PC-9 (cell line): ENCODE measurements at regions not wholly inside any gene's neighbourhood (a gene's known extent, or its start where the extent isn't known, plus 50 kb on each side); places are given as distances from the start of the nearest gene placed in this dataset.

Experiments used
- BruUV-seq: library from RNA; stranded (reverse); fragments of 400-500 nt; replicated peaks from 2 replicates; lab custom pipeline; 2021; lab: Mats Ljungman, UMichigan
- CTCF ChIA-PET: fragments of 300-600 bp; sonication (Branson Sonifier 250); formaldehyde crosslinking; loops from one replicate; lab custom pipeline; 2022; ENCODE audit warnings: antibody characterized with exemption; lab: Charles Lee
- POLR2A ChIA-PET: fragments of 300-600 bp; sonication (Branson Sonifier 250); formaldehyde crosslinking; loops from one replicate; lab custom pipeline; 2022; ENCODE audit warnings: antibody characterized with exemption; ENCODE audit not compliant: unreplicated experiment; lab: Charles Lee
- DNase-seq, 2 experiments: peaks; one replicate each; pipeline versions ENCODE4 v3.0.0 to v3.0.0-alpha.2; 2015 to 2022; ENCODE audit warnings: mixed read lengths in 1 of 2
- H2AFZ ChIP-seq: fragments of 200-600 bp; sonication (generic); 2 replicates; pipeline ENCODE4 v1.8.1; 2017; ENCODE audit warnings: antibody characterized with exemption
- H3F3A ChIP-seq: fragments of 200-600 bp; sonication (generic); 2 replicates; pipeline ENCODE4 v1.8.1; 2017; ENCODE audit warnings: antibody characterized with exemption, mild to moderate bottlenecking, low read depth; ENCODE audit not compliant: insufficient read depth
- H3K27ac ChIP-seq: fragments of 200-600 bp; sonication (generic); 2 replicates; pipeline ENCODE4 v1.6.1; 2016; ENCODE audit warnings: mixed run types
- H3K27me3 ChIP-seq: fragments of 200-600 bp; sonication (generic); 2 replicates; pipeline ENCODE4 v1.6.1; 2016; ENCODE audit warnings: low read depth, mixed run types; ENCODE audit not compliant: insufficient read depth
- H3K36me3 ChIP-seq: fragments of 200-600 bp; sonication (generic); 2 replicates; pipeline ENCODE4 v1.6.1; 2016; ENCODE audit warnings: low read depth, mixed run types
- H3K4me1 ChIP-seq: fragments of 200-600 bp; sonication (generic); replicated peaks from 2 replicates; pipeline ENCODE4 v1.6.1; 2016; ENCODE audit warnings: mixed run types; ENCODE audit not compliant: insufficient read depth
- H3K4me2 ChIP-seq: fragments of 200-600 bp; sonication (generic); 2 replicates; pipeline ENCODE4 v1.6.1; 2017; ENCODE audit warnings: mixed run types
- H3K4me3 ChIP-seq: fragments of 200-600 bp; sonication (generic); 2 replicates; pipeline ENCODE4 v1.6.1; 2016; ENCODE audit warnings: mixed run types
- H3K79me2 ChIP-seq: fragments of 200-600 bp; sonication (generic); 2 replicates; pipeline ENCODE4 v1.6.1; 2017; ENCODE audit warnings: low read depth, mixed run types
- H3K9me2 ChIP-seq: fragments of 200-600 bp; sonication (generic); 2 replicates; pipeline ENCODE4 v1.8.1; 2017; ENCODE audit warnings: mild to moderate bottlenecking; ENCODE audit not compliant: insufficient read depth
- H3K9me3 ChIP-seq: fragments of 200-600 bp; sonication (generic); 2 replicates; pipeline ENCODE4 v1.8.1; 2016; ENCODE audit warnings: low read depth; ENCODE audit not compliant: insufficient read depth
- H4K20me1 ChIP-seq: fragments of 200-600 bp; sonication (generic); 2 replicates; pipeline ENCODE4 v1.8.1; 2017; ENCODE audit not compliant: insufficient read depth
- EZH2 ChIP-seq: fragments of 200-600 bp; sonication (generic); IDR thresholded peaks from 2 replicates; pipeline ENCODE4 v1.8.0; 2017; ENCODE audit warnings: antibody characterized with exemption, low read depth
- intact Hi-C: fragments of 100-400 bp; cut with micrococcal nuclease; formaldehyde crosslinking; loops from one replicate; pipeline ENCODE4 v1.10.0; 2022; ENCODE audit not compliant: unreplicated experiment
- TF ChIP-seq, protein P1 (sequence below): fragments of 200-600 bp; sonication (generic); conservative IDR thresholded peaks from 2 replicates; pipeline ENCODE4 v1.6.1; 2017; ENCODE audit warnings: mixed run types, antibody characterized with exemption, mild to moderate bottlenecking, moderate library complexity

DNA sequence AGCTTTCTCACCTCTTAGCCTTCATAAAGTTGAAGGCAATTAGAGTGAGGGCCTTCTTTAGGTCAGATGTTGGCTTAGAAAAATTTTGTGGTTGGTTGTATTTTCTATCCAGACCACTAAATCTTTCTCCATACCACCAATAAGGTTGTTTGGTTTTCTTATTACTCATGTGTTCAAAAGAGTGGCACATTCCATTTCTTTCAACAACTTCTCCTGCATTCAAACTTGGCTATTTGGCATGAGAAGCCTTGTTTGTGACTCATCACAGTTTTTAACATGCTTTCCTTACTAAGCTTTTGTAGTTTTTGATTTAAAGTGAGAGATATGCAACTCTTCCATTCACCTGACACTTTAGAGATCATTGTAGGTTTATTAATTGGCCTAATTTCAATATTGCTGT lies 949.6 kb downstream of the TBC1D32 start:
- Histone ChIP-seq H3K4me1 (no peaks in the 10 kb centered on the region), H3K9me2 (no peaks in the 10 kb centered on the region), H4K20me1 (no peaks in the 10 kb centered on the region), H3F3A (no peaks in the 10 kb centered on the region), H3K4me3 (no peak overlapping the region), H3K27ac (no peak overlapping the region), H3K27me3 (no peaks in the 10 kb centered on the region), H3K36me3 (no peaks in the 10 kb centered on the region), H3K79me2 (no peaks in the 10 kb centered on the region), H3K9me3 (no peaks in the 10 kb centered on the region), H2AFZ (no peak overlapping the region), H3K4me2 (no peak overlapping the region)
- BruUV-seq, result no TSS peak
- CTCF ChIA-PET, result no interaction called here
- no peak for TF ChIP-seq EZH2
- TF ChIP-seq, protein P1, sequence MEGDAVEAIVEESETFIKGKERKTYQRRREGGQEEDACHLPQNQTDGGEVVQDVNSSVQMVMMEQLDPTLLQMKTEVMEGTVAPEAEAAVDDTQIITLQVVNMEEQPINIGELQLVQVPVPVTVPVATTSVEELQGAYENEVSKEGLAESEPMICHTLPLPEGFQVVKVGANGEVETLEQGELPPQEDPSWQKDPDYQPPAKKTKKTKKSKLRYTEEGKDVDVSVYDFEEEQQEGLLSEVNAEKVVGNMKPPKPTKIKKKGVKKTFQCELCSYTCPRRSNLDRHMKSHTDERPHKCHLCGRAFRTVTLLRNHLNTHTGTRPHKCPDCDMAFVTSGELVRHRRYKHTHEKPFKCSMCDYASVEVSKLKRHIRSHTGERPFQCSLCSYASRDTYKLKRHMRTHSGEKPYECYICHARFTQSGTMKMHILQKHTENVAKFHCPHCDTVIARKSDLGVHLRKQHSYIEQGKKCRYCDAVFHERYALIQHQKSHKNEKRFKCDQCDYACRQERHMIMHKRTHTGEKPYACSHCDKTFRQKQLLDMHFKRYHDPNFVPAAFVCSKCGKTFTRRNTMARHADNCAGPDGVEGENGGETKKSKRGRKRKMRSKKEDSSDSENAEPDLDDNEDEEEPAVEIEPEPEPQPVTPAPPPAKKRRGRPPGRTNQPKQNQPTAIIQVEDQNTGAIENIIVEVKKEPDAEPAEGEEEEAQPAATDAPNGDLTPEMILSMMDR, result no peak
- intact Hi-C loops, result no loop called here
- DNase-seq, result no peak
- POLR2A ChIA-PET, result no interaction called here

DNA sequence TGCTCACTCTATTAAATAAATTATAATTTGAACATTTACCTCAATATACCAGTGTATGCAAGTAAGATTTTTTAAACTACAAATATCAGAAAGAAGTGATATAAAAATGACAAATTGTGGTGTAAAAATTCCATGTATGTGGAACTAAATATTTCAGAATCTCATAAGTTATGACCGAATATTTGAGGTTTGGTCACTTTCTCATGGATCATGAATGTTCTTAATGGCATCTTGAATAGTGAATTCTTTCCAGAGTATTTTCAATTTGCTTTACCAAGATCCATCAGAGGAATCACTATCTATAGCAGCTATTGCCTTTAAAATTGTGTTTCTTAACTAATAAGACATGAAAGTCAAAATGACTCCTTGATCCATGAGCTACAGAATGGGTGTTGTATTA lies 950.6 kb downstream of the TBC1D32 start:
- Histone ChIP-seq H2AFZ (no peak overlapping the region), H3F3A (no peaks in the 10 kb centered on the region), H3K4me3 (no peak overlapping the region), H3K9me3 (no peaks in the 10 kb centered on the region), H3K27me3 (no peaks in the 10 kb centered on the region), H3K4me1 (no peaks in the 10 kb centered on the region), H3K79me2 (no peaks in the 10 kb centered on the region), H3K27ac (no peak overlapping the region), H3K4me2 (no peak overlapping the region), H3K9me2 (no peaks in the 10 kb centered on the region), H3K36me3 (no peaks in the 10 kb centered on the region), H4K20me1 (no peaks in the 10 kb centered on the region)
- ChIA-PET CTCF (no interaction called here), POLR2A (no interaction called here)
- DNase-seq, result no peak
- TF ChIP-seq, protein P1, result no peak
- no peak for TF ChIP-seq EZH2
- no TSS peak for BruUV-seq
- intact Hi-C loops, result no loop called here

DNA sequence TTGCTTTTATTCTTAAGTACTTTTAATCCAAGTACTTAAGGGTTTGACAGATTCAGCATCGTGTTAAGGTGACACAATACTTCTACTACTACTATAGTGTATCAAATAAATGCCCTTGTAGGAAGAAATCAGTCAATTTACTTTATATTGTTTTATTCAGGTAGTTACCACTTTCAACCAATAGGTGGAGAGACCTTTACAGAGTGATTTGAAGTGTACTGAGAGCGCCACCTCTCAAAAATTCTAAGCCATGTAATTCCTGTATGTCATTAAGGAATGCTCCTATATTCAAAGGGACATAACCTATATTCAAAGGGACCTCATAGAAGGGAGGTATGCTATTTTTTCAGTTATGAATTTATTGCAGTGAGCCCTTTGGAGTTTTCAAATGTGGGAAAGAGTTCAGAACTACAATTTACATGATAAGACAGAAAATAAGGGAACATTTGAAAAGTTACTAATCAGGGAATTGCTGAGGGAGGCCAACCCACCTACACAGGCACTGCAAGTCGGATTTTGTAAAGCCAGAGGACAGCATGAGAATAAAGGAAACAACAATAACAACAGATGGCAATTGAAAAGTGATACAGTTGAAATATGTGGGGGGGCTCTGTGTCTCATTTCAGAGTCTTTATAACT lies 955.6 kb downstream of the TBC1D32 start:
- Histone ChIP-seq H3K36me3 (no peaks in the 10 kb centered on the region), H3K9me2 (no peaks in the 10 kb centered on the region), H3K27me3 (no peaks in the 10 kb centered on the region), H3K4me2 (no peak overlapping the region), H3K79me2 (no peaks in the 10 kb centered on the region), H3K4me1 (no peaks in the 10 kb centered on the region), H2AFZ (no peak overlapping the region), H3K4me3 (no peak overlapping the region), H3F3A (no peaks in the 10 kb centered on the region), H3K27ac (no peak overlapping the region), H3K9me3 (no peaks in the 10 kb centered on the region; the same call in 1 of the 2 replicates), H4K20me1 (no peaks in the 10 kb centered on the region)
- intact Hi-C loops, result loop anchor here (2.0 to 10.0 kb wide), 4 partner anchors 448 to 1234 kb away; no protein-coding TSS in a partner anchor
- TF ChIP-seq, protein P1, result peak; percentile 92
- no peak for TF ChIP-seq EZH2
- POLR2A ChIA-PET, result no interaction called here
- peak in 1 of 2 experiments; percentile 47 for DNase-seq
- CTCF ChIA-PET, result no interaction called here
- no TSS peak for BruUV-seq
